ENCODE measurements at regions not wholly inside any gene's neighbourhood (a gene's known extent, or its start where the extent isn't known, plus 50 kb on each side); places are given as distances from the start of the nearest gene placed in this dataset.
A peak's percentile ranks its signal among the peaks of the same experiment; 100 is the strongest.

GRCh38 chr2:222783592-222783991 lies 77.2 kb upstream of the ACSL3 start:
- H3K4me3 ChIP-seq = no peak overlapping the region
- DNase-seq (ENCODE audit: low read depth in 1 of 2, low spot score in 2 of 2) = no peak
- no peaks in the 10 kb centered on the region for H3K36me3 ChIP-seq
- H3K27me3 ChIP-seq (replicated peaks) = no peaks in the 10 kb centered on the region
- no peaks in the 10 kb centered on the region for H3K9me3 ChIP-seq (replicated peaks)
- no peak overlapping the region for H3K27ac ChIP-seq
- H3K4me1 ChIP-seq (replicated peaks) = peaks cover 16% of the 10 kb centered on the region

DNA sequence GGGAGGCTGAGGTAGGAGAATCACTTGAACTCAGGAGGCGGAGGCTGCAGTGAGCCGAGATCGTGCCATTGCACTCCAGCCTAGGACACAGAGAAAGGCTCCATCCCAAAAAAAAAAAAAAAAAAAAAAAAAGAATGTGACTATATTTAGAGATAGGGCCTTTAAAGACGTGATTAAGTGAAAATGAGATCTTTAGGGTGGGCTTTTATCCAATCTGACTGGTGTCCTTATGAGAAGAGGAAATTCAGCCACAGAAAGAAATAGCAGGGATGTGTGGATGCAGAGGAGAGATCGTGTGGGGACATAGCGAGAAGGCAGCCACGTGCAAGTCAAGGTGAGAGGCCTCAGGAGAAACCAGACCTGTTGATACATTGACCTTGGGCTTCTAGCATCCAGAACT lies 69.9 kb upstream of the ACSL3 start:
- no peaks in the 10 kb centered on the region for H3K27me3 ChIP-seq (replicated peaks)
- no peaks in the 10 kb centered on the region for H3K36me3 ChIP-seq

DNA sequence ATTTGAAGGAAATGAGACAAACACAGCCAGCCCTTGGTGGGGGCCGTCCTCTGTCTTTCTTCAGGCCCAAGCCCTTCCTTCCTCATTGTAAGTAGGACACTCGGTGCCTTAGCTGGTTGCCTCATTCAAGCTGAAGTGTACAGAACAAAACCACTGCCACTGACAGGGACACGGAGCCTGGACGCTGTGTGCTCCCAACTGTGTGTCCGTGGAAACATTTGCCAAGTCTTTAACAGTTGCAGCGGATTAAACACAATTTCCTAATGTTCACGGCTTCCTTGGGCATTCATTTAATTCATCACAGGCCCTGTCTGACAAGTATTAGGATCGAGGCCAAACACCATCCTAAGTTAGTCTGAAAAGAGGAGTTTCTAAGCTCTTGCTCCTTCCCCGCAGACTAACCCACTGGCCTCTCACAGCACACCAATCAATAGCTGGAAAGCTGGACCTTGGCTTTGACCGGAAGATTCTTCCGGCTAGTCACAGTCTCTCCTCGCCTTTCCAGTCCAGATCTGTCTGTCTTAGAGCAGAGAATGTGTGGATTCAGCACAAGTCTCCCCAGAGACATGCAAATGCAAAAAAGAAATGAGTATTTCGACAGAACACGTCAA lies 68.7 kb upstream of the ACSL3 start:
- DNase-seq (ENCODE audit: low read depth in 1 of 2, low spot score in 2 of 2) = no peak
- H3K4me1 ChIP-seq (replicated peaks) = peaks cover 43% of the 10 kb centered on the region
- H3K4me3 ChIP-seq = no peak overlapping the region
- H3K9me3 ChIP-seq (replicated peaks) = no peaks in the 10 kb centered on the region
- H3K36me3 ChIP-seq = no peaks in the 10 kb centered on the region
- H3K27me3 ChIP-seq (replicated peaks) = no peaks in the 10 kb centered on the region
- no peak overlapping the region for H3K27ac ChIP-seq

More for the DNA sequence above, 69.9 kb upstream of the ACSL3 start:
- Histone ChIP-seq H3K4me3 (no peak overlapping the region), H3K9me3 (replicated peaks) (no peaks in the 10 kb centered on the region), H3K4me1 (replicated peaks) (peaks cover 32% of the 10 kb centered on the region), H3K27ac (no peak overlapping the region)
- DNase-seq (ENCODE audit: low read depth in 1 of 2, low spot score in 2 of 2) = no peak

GRCh38 chr2:222794585-222795449 lies 66.0 kb upstream of the ACSL3 start:
- Histone ChIP-seq H3K36me3 (no peaks in the 10 kb centered on the region), H3K4me1 (replicated peaks) (peaks cover 23% of the 10 kb centered on the region), H3K27ac (no peak overlapping the region), H3K27me3 (replicated peaks) (no peaks in the 10 kb centered on the region), H3K9me3 (replicated peaks) (no peaks in the 10 kb centered on the region), H3K4me3 (no peak overlapping the region)
- DNase-seq (ENCODE audit: low read depth in 1 of 2, low spot score in 2 of 2) = no peak

- H3K4me1 ChIP-seq (replicated peaks) = peaks cover 22% of the 10 kb centered on the region
- H3K36me3 ChIP-seq = no peaks in the 10 kb centered on the region
- H3K9me3 ChIP-seq (replicated peaks) = no peaks in the 10 kb centered on the region
- H3K27ac ChIP-seq = no peak overlapping the region
- no peaks in the 10 kb centered on the region for H3K27me3 ChIP-seq (replicated peaks)
- H3K4me3 ChIP-seq = no peak overlapping the region
- DNase-seq (ENCODE audit: low read depth in 1 of 2, low spot score in 2 of 2) = no peak
Observed at GRCh38 chr2:222795450-222796357, 65.1 kb upstream of the ACSL3 start.

DNA sequence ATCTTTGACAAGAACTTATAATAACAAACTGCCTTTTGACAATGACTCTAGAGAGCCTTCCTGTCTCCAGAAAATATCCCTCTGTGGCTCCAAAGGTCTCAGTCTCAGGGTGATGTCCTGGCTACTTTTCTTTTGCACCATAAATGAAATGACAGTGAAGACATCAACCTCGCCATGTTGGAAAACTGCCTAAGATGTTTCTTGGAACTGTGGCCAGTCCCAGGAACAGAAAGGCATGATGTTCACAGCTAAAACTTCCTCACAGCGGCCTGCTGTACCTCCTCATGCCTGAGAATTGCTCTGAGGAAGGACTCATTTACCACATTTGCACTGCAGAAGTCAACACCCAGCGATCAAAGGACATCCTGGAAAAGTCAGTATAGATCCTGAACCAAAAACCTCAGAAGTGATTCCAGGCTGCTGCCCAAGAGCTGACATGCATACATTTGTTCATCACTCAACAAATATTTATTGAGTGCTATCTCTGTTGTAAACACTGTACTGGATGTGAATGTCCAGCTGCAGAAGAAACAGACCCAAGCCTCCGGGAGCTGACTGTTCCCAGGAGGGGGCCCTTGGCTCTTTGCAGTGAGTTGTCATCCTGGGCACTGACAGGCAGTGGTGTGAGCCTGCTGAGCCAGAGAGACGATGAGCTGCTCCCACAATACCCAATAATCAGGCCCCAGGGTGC lies 64.3 kb upstream of the ACSL3 start:
- Histone ChIP-seq H3K36me3 (no peaks in the 10 kb centered on the region), H3K27ac (no peak overlapping the region), H3K4me3 (no peak overlapping the region), H3K27me3 (replicated peaks) (no peaks in the 10 kb centered on the region), H3K4me1 (replicated peaks) (peaks cover 22% of the 10 kb centered on the region), H3K9me3 (replicated peaks) (no peaks in the 10 kb centered on the region)
- DNase-seq (ENCODE audit: low read depth in 1 of 2, low spot score in 2 of 2) = peak in 1 of 2 experiments; percentile 34

- H3K36me3 ChIP-seq = no peaks in the 10 kb centered on the region
- DNase-seq (ENCODE audit: low read depth in 1 of 2, low spot score in 2 of 2) = peak in 1 of 2 experiments; percentile 39
Observed at GRCh38 chr2:222797261-222797660, 63.6 kb upstream of the ACSL3 start.

GRCh38 chr2:222797871-222798270 lies 63.0 kb upstream of the ACSL3 start:
- Histone ChIP-seq H3K4me1 (replicated peaks) (peaks cover 22% of the 10 kb centered on the region), H3K27me3 (replicated peaks) (no peaks in the 10 kb centered on the region), H3K36me3 (no peaks in the 10 kb centered on the region), H3K27ac (no peak overlapping the region), H3K4me3 (no peak overlapping the region), H3K9me3 (replicated peaks) (no peaks in the 10 kb centered on the region)
- no peak for DNase-seq (ENCODE audit: low read depth in 1 of 2, low spot score in 2 of 2)

More at GRCh38 chr2:222797261-222797660, 63.6 kb upstream of the ACSL3 start:
- peaks cover 22% of the 10 kb centered on the region for H3K4me1 ChIP-seq (replicated peaks)
- no peaks in the 10 kb centered on the region for H3K27me3 ChIP-seq (replicated peaks)
- no peaks in the 10 kb centered on the region for H3K9me3 ChIP-seq (replicated peaks)
- no peak overlapping the region for H3K4me3 ChIP-seq
- H3K27ac ChIP-seq = no peak overlapping the region

- no peak for DNase-seq (ENCODE audit: low read depth in 1 of 2, low spot score in 2 of 2)
- no peaks in the 10 kb centered on the region for H3K36me3 ChIP-seq
- no peaks in the 10 kb centered on the region for H3K9me3 ChIP-seq (replicated peaks)
- no peaks in the 10 kb centered on the region for H3K27me3 ChIP-seq (replicated peaks)
- H3K4me3 ChIP-seq = no peak overlapping the region
- H3K27ac ChIP-seq = no peak overlapping the region
- H3K4me1 ChIP-seq (replicated peaks) = peaks cover 22% of the 10 kb centered on the region
Observed at GRCh38 chr2:222798528-222798927, 62.3 kb upstream of the ACSL3 start.

GRCh38 chr2:222799262-222799918 lies 61.4 kb upstream of the ACSL3 start:
- H3K4me1 ChIP-seq (replicated peaks) = peaks cover 22% of the 10 kb centered on the region
- no peak for DNase-seq (ENCODE audit: low read depth in 1 of 2, low spot score in 2 of 2)

DNA sequence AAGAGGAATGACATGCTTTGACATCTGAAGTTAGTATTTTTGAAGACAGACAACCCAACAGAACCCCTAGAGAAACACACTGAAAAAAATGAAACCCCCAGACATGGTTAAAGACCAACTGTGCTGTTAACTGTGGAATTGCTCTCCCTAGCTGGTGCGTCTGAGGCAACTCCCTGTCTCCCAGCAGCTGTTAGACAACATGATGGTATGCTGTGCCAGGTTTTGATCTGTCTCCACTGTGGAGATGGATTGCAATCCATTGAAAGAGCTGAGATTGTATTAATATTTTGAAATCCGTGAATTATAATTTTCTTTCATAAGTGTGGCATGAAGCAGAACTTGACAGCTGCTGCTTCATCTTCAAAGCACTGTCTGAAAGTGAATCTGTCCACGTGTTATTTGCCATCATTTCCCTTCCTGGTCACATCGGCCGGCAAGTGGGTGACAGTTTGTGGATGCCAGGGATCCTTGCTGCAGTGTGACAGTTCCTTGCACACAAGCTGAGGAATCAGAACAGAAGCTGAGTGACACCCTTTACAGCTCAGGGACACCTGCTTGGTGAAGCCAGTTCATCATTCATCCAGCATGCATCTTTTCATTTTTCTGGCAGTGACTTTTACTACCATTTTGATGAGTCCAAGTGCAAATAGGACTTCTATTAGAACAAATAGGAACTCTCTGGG lies 58.2 kb upstream of the ACSL3 start:
- no peak for DNase-seq (ENCODE audit: low read depth in 1 of 2, low spot score in 2 of 2)
- no peak overlapping the region for H3K4me3 ChIP-seq
- no peaks in the 10 kb centered on the region for H3K27me3 ChIP-seq (replicated peaks)
- no peaks in the 10 kb centered on the region for H3K9me3 ChIP-seq (replicated peaks)
- H3K27ac ChIP-seq = no peak overlapping the region
- H3K36me3 ChIP-seq = no peaks in the 10 kb centered on the region
- peaks cover 3% of the 10 kb centered on the region for H3K4me1 ChIP-seq (replicated peaks)

More at GRCh38 chr2:222799262-222799918, 61.4 kb upstream of the ACSL3 start:
- Histone ChIP-seq H3K36me3 (no peaks in the 10 kb centered on the region), H3K4me3 (no peak overlapping the region), H3K27me3 (replicated peaks) (no peaks in the 10 kb centered on the region), H3K27ac (no peak overlapping the region), H3K9me3 (replicated peaks) (no peaks in the 10 kb centered on the region)

GRCh38 chr2:222804351-222804750 lies 56.5 kb upstream of the ACSL3 start:
- no peak for DNase-seq (ENCODE audit: low read depth in 1 of 2, low spot score in 2 of 2)
- H3K36me3 ChIP-seq = no peaks in the 10 kb centered on the region
- H3K27ac ChIP-seq = no peak overlapping the region
- no peaks in the 10 kb centered on the region for H3K27me3 ChIP-seq (replicated peaks)
- H3K9me3 ChIP-seq (replicated peaks) = no peaks in the 10 kb centered on the region
- no peak overlapping the region for H3K4me3 ChIP-seq
- H3K4me1 ChIP-seq (replicated peaks) = no peaks in the 10 kb centered on the region

All from SJSA1 (cell line).